Femur (tissue), 1 donor: ENCODE measurements at regions not wholly inside any gene's neighbourhood (a gene's known extent, or its start where the extent isn't known, plus 50 kb on each side); places are given as distances from the start of the nearest gene placed in this dataset.
A peak's percentile ranks its signal among the peaks of the same experiment; 100 is the strongest.

Experiments used
- DNase-seq: peaks from one replicate; pipeline ENCODE4 v3.0.0-alpha.2; 2017

DNA sequence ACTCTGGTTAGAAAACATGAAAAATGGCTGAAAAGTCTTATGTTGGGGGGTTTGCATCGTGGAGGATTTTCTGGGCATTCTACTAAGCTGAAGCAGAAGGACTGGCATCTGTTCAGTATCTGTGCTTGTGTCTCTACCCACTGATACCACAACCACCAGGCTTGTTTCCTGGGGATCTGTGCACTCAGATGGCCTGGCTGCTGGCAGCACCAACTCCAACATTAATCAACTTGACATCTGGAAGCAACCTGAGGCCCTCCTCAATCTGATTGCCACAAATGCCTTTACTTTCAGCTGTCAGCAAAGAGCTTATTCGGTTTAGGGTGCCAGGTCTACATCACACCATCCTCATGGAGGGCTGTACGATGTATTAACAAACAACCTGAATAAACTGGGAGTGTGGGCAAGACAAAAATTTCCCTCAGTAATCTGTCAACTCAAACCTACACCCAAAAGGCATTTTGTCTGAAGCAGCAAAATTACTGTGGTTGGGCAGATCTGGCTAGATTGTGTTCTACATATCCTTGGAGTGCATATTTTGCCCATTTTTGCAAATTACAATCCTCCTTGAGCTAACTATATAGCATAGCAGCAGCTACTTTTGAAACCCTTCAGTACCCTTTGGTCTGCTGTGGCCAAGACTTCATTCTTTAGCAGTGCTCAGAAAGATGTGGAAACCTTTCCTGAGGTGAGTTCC lies 74.6 kb downstream of the FOXD1 start:
- no peak for DNase-seq

DNA sequence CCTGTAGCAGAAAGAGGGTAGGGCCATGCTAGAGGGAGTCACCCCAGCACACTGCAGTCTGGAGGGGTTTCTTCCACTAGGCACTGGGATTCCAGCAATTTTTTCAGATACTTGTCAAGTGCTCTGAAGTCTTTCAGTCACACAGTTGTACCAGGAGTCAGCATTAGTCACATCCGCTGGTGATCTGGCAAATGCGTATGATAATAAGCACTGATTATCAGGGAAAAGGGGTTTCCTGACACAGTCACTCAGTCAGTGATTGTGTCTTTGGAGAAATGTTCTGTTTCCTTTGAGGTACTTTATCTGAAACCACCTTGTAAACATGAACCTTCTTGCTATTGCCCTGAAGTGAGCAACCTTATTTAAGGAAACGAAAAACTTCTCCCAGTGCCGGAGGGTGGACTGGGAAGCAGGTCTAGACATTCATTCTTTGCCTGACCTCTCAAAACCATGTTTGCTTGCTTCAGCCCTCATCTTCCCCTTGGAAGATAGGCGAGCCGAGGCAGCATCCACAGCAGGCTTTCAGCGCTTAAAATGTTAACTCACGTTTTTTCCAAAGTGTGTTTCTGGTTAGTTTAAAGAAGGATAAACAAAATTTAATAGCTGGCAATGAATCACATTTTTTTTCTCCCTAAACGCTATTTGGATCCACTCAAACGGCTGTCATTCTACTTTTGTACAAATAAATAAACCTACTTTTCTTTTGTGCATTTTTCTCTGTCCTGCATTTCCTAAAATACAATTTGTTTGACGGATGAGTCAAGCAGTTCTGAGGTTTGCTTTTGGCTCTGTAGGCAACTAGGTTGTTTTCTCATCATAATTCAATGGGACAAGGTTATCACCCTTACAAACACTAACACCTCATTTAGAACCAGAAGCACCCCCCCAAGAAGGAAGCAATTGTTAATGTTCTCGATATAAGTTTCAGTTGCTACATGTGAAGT lies 77.7 kb downstream of the FOXD1 start:
- DNase-seq, result no peak

DNA sequence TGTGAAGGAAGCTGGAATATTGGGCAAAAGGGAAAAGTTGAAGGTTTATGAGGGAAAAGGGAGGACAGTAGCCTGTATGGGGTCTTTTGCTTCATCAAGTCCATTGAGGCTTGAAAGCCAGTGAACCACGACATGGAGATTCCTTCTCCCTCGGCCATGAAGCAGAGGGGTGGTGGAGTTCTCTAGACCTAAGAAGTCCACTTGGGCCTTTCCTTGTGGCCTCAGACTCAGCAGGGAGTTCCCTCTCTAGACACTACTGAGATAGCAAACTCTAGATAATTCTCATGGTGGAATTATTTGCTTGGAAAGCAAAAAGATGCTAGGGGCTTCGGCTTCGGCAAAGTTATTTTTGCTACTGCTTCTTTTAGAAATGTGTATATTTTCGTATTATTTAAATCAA lies 78.5 kb downstream of the FOXD1 start:
- no peak for DNase-seq

DNA sequence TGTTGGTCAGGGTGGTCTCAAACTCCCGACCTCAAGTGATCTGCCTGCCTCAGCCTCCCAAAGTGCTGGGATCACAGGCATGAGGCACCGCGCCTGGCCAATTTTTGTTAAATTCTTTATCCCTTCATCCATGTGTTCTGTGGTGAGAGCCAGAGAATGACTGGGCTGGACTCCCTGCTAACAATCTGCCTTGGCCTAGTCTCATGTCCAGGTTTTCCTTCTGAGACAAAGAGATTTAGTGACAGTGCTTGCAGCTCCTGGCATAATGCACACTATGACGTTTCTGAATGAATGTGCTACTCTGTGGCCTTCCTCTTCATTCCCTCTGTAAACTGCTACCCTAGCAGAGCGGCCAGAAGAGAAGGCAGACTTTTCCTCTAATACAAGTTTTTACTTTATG lies 79.3 kb downstream of the FOXD1 start:
- DNase-seq, result peak; percentile 39

DNA sequence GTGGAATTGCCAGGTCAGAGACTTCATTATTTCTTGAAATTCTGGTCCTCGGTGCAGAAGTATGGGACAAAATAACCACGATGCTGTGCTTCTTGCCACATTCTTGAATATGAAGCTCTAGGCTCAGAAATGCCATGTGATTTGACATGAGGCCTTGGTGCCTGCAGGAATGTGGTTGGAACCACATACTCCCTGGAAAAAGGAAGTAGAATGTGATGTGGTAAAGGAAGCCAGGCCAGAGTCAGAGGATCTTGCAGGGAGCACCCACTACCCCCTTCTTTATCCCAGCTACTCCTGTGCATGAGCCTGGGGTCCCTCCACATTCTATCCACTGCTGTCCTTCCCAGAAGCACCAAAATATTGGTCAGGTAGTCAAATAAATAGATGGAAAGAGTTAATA lies 80.9 kb downstream of the FOXD1 start:
- no peak for DNase-seq

DNA sequence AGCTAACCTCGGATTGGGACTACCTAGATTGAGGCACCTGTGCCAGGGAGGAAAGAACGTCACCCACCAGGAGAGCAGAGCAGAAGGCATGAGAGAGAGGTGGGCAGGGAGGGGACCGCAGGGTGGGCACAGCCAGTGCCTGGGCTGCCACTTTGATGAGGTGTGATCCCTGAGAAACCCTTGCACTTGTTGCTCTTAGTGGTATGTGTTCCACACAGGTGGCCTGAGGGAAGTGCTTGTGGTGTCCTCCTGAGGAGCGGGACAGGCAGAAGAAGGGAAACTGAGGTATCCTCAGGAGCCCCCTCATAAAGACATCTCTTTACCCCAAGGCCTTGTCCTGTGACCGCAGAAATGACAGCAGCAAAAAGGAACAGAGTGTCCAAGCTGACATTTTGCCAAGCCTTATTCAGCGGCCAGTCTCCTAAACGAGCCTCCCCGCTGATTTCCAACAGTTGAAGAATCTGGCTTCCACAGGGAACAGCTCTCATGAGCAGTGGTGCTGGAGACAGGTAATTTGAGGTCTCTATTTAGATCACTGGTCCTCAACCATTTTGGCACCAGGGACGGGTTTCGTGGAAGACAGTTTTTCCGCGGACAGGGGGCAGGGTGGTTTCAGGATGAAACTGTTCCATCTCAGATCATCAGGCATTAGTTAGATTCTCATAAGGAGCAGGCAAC lies 82.4 kb downstream of the FOXD1 start:
- no peak for DNase-seq

DNA sequence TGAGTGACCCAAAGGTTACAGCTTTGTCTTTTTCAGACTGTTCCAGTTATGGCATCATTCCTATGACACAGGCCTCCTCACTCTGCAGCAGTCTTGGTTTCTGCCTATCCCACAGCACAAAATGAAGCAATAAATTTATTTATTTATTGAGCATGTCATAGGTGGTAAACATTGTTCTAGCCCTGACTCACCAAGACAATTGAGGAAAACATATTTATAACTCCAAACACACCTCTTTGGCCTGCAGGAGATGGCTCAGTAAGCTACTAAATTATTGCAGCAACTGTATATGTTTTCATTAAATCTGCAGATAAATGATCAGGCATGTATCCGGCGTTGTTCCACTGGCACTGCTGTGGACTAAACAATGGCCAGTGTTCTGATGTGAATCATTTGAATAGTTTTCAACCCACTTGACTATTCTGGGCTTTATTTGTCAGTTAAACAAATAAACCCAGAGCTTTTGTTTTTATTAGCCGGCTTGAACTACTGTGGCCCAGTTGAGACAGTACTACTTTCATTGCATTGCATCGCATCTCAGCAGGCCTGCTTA lies 83.2 kb downstream of the FOXD1 start:
- DNase-seq, result no peak

DNA sequence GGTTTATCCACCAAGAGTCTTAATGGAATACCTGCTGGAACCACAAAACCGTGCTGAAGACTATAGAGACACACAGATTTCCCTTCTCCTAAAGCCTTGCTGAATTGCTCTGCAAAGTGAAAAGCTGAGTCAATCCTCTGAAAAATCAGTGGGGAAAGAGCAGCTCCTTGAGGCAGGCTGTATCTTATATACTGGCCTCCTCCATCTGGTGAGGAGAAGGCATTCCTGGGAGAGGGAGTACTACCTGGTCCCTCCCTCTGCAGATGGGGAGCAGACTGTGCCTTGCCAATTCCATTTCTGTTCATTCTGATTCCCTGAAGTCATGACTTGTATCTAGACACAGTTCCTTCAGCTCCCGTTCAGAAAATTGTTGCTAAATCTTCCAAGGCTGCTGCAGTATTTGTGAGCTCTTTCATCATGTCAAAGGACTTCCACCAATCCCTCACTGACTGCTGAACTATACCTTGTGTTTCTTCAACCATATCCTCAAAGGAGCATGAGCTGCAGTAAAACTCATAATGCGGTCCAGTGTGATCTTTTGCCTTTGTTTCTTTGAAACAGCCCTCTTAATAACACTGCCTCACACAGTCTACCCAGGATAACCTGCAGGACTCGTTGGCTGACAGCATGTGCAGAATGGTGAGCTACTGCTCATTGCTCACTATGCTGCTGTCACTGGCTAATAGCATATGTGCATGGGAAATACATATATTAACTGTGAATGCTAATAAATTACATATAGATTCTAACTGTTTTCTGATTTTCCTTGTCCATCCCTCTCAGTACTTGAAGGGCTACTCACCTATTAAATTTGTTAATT lies 84.5 kb downstream of the FOXD1 start:
- DNase-seq, result no peak

DNA sequence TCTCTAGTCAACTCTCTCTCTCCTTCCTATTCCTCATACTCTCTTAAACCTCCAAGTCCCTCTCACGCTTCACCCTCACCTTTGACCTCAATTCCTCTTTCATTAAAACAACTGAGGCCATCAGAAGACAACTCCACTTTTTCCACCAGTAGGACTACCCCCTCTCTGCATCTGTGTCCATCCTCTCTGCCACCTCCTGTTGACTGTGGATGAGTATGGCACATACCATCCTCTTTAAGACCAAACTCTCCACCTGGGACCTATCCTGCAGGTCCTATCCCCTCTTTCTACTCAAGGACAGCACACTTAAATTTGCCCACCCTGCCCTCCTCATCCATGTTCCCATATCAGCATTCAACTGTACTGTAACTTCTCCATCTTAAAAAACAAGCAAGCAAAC lies 89.2 kb downstream of the FOXD1 start:
- no peak for DNase-seq

DNA sequence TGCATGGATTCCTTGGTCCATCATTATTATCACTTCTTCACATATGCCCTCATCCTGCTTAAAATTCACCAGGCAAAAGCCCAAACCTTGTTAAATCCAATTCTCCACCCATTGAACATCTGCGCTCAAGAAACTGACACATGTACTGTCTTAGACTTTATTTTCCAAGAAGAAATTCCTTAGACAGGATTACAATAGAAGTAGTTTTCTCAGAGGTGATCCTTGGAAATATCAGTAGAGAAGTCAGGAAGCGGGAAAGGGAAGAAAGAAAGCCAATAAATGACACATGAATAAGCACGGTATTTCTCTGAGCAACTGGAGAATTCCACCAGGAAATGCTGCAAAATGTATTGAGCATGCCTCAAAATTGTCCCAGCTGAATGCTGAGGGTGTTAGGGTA lies 90.2 kb downstream of the FOXD1 start:
- no peak for DNase-seq

DNA sequence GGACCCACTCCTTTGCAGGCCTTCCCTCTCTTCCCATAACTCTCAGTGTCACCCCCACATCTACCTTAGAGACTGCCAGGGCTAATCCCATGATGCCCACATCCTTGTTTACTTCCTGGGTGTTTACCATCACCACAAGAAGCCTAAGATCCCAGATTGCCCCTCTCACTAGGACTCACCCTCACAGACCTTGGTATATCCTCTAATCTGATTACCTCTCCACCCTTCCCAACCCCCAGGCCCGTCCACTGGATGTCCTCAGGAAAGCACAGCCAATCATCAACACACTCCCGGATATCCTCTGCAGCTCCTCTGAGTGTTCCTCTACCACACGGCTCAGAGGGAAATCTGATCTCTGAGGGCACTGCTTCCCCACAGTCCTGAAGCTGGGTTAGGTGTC lies 91.0 kb downstream of the FOXD1 start:
- no peak for DNase-seq

DNA sequence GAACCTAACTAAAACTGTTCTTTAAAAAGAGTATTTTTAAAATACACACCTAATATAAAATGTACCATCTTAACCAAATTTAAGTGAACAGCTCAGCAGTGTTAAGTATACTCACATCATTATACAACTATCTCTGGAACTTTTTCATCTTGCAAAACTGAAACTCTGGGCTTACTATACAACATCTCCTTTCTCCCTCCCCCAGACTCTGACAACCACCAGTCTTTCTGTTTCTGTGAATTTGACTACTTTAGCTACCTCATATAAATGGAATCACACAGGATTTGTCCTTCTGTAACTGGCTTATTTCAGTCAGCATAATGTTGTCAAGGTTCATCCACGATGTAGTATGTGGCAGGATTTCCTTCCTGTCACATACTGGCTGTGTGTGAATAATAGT lies 93.5 kb downstream of the FOXD1 start:
- no peak for DNase-seq

DNA sequence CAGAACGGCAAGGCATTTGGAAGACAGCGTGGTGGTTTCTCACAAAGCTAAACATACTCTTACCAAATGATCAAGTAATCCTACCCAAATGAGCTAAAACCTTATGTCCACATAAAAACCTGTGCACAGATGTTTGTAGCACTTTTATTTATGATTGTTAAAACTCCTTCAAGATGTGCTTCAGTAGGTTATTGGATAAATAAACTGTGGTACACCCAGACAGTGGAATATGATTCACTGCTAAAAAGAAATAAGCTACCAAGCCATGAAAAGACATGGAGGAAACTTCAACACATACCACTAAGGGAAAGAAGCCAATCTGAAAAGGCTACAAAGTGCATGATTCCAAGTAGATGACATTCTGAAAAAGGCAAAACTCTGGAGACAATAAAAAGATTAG lies 94.2 kb downstream of the FOXD1 start:
- DNase-seq, result no peak

DNA sequence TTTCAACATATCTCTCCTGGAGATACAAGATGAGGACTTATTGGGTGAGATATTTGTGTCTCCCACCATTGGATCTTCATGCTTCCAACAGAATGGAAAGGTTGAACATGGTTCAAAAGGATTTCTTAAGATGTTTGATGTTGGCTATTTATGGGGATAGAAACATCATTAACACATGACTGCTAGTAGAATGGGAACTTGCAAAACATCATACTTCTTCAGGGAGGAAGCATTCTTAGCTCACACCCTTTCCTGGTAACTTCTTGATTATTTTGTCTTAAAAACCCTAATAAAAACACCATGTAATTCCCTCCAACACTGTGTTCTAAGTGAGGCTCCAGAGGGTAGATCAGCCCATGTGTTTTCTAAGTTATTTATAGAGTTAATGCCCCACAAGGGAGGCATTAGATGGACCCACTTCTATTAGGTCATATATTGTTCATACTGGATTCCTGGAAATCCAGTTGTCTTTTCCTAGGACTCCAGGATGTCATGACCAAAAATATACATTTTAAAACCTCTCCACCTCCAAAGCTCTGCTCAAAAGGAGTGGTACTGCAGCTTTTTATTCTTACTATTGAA lies 95.8 kb downstream of the FOXD1 start:
- no peak for DNase-seq

DNA sequence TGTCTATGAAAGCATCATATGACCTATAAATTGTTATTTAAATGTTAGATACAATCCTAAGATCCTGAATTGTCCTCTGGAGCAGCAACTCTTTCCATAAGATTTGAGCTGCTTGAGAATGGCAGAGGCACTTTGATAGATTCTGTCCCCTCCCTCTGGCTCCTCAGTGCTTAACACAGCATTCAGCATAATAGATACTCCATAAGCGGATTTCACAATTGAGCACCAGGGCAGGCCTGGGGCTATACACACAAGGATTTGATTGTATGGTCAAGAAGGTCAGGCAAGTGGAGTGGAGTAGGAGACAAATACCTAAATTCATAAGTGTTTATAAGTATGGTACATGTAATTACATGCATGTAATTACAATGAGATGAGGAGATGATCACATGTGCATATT lies 96.3 kb downstream of the FOXD1 start:
- DNase-seq, result no peak

DNA sequence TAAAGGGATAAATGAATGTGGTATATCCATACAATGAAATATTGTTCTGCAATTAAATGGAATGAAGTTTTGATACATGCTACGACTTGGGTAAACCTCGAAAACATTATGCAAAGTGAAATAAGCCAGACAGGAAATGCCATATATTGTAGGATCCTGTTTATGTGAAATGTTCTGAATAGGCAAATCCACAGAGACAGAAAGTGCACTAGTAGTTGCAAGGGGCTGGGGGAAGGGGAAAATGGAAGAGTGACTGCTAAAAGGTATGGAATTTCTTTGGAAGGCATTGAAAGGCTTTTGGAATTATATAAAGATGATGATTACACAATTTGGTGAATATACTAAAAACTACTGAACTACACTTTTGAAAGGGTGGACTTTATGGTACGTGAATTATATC lies 97.0 kb downstream of the FOXD1 start:
- DNase-seq, result no peak

DNA sequence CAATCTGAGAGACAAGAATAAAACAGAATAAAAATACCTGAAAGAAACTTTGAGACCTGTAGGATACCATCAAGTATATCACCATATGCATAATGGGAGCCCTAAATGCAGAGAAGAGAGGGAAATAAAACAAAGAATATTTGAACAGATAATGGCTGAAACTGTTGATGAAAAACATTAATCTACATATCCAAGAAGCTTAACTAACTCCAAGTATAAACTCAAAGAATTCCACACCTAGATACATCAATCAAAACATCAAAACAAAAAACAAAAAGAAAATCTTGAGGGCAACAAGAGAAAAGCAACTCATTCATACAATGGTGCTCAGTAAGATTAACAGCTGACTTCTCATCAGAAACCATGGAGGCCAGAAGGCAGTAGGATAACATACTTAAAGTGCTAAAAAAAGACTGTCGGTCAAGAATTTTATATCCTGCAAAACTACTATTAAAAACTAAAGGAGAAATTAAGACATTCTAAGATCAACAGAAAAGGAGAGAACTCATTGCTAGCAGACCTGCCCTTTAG lies 101.6 kb downstream of the FOXD1 start:
- DNase-seq, result no peak

DNA sequence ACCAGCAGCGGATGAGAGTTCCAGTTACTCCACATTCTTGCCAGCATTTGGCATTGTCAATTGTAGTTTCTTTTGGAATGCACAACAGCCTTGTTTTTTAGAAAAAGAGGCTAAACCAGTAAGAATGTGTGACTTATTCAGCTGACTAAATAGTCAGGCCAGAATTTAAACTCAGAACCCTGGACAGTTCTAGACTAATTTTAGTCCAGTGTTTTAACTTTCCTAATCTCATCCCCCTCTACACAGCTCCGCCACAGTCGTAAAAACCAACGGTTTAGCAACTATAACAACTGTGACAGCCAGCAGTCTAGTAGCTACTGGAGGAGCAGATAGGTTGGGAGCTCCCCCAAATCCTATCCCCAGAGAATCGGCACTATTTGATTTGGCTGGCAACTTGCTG lies 103.7 kb downstream of the FOXD1 start:
- DNase-seq, result no peak

DNA sequence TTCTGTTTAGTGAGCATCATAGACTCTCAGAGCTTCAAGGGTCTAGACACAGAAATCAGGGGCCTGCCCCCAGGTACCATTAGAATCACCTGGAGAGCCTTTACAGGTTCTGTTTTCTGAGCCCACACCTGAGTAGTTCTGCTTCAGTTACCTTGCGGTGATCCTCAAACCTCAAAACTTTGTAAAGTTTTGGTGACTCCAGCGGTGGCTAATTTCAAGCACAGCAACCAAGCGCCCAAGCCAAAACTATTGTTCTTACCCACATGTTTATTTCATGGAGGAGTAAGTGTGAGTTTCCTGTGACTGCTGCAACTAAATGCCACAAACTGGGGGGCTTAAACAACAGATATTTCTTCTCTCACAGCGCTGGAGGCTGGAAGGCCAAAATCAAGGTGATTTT lies 108.9 kb downstream of the FOXD1 start:
- DNase-seq, result no peak

DNA sequence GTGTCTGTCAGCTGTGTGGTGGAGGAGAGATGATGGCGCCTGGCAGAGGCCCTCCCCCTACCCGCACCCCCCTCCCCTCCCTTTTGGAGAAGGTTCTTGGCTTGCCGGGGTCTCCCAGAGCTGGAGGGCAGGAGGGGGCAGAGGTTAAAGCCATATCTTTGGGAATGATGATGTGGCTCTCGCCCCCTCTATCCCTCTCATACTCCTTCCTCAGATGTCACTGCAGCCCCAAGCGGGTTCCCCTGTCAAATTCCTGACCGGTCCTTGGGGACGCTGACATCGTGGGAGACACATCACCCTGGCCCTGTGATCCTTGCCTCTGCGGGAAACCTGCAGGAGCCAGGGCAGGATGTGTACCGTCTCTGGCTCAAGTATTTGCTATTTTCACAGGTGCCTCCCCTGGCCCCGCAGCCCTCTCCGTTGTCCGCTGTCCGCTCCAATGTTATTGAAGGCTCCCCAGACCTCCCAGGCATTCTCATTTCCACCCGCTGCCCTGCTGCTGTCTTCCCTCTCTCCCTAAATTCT lies 109.5 kb downstream of the FOXD1 start:
- DNase-seq, result no peak

DNA sequence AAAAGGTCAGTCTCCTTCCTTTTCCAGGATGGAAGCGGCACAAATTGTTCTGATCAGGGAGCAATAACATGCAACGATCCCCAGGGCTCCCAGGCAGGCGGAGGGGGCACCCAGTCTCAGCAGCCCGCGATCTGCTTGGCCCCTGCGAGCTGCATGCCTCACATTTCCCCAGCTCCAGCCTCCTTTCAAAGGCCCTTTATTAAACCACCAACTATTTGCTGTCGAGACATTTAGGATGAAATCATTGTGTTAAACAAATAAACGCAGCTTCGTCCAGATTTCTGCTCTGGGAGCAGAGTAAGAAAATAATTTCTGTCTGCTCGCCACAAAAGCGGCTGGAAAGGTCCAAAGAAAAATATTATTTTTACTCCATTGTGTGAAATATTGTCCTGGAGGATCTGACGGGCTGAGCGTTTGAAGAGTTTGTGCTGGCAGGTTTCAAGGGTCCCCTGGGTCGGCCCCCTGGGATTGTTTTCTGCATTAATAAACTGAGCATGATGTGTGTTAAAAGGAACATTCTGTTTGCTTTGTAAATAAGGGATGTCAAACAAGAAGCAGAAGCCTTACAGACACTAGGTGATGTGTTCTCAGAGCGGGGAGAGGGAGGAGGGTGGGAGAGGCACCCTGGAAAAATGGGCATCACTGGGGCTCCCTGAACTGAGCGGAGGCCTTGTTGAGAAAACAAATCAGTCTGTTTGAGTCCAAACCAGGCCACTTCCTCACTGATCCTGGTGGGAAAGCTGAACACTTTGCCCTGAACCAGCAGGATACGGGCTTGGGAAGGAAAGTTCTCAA lies 110.1 kb downstream of the FOXD1 start:
- peak; percentile 31 for DNase-seq
